K562 (cell line): ENCODE measurements at regions not wholly inside any gene's neighbourhood (a gene's known extent, or its start where the extent isn't known, plus 50 kb on each side); places are given as distances from the start of the nearest gene placed in this dataset.

ENCODE experiments used
- ATAC-seq: fragments of 200-7000 bp; cut with Tn5 transposase; 3 replicates; pipeline ENCODE4 v1.9.1; 2020; ENCODE audit warnings: moderate library complexity
- BruUV-seq: library from RNA; stranded (reverse); fragments of 400-500 nt; replicated peaks from 2 replicates; lab custom pipeline; 2021; lab: Mats Ljungman, UMichigan
- CTCF ChIA-PET: fragments of 300-600 bp; formaldehyde crosslinking; extraction: SDS; loops from one replicate; lab custom pipeline; 2021; ENCODE audit warnings: low intra/inter-chr PET ratio; lab: Yijun Ruan, JAX
- POLR2A ChIA-PET: fragments of 300-600, 350-650 bp; sonication (Branson Sonifier 250); formaldehyde crosslinking; extraction: SDS; loops from one replicate; lab custom pipeline; 2021; ENCODE audit warnings: antibody characterized with exemption, inconsistent platforms; lab: Yijun Ruan, JAX
- DNase-seq, 4 experiments: peaks; one replicate each; pipeline versions ENCODE4 v3.0.0 to v3.0.0-alpha.2; 2011 to 2018; ENCODE audit warnings: low spot score in 3 of 4, mixed read lengths in 3 of 4; ENCODE audit errors: extremely low read depth in 1 of 4
- FAIRE-seq: peaks from 2 replicates; lab custom pipeline; 2011; peaks lifted over from hg19 to GRCh38; lab: Jason Lieb, UNC
- H2AFZ ChIP-seq: 2 replicates; pipeline ENCODE4 v1.6.0; 2011; ENCODE audit warnings: low read depth, low read length, control low read depth, inconsistent platforms
- H3K27ac ChIP-seq: fragments of 200-600 bp; 3 replicates; pipeline ENCODE4 v1.8.0; 2011; ENCODE audit warnings: low read depth, mild to moderate bottlenecking, control low read depth, inconsistent platforms, low read length, moderate library complexity, mixed read lengths; ENCODE audit errors: extremely low read depth
- H3K27me3 ChIP-seq, 2 experiments: fragments of 300-600 bp in 1 of 2; 2 replicates in 1 of 2; 3 replicates in 1 of 2; pipeline versions ENCODE4 v1.6.0 to v1.8.0; 2011; ENCODE audit warnings: inconsistent platforms in 2 of 2, low read length in 2 of 2, mild to moderate bottlenecking in 1 of 2, mixed read lengths in 1 of 2, moderate library complexity in 1 of 2; ENCODE audit not compliant: control insufficient read depth in 2 of 2, insufficient read depth in 2 of 2
- H3K36me3 ChIP-seq: fragments of 300-600 bp; 3 replicates; pipeline ENCODE4 v1.8.0; 2011; ENCODE audit warnings: mild to moderate bottlenecking, low read length, inconsistent platforms; ENCODE audit not compliant: control insufficient read depth, insufficient read depth
- H3K4me1 ChIP-seq, 2 experiments: fragments of 200-600 bp in 1 of 2; replicated peaks in 1 of 2; 2 replicates in 1 of 2; 3 replicates in 1 of 2; pipeline versions ENCODE4 v1.5.1 to v1.8.0; 2011; ENCODE audit warnings: inconsistent platforms in 2 of 2, low read length in 2 of 2, mild to moderate bottlenecking in 1 of 2, mixed read lengths in 1 of 2, moderate library complexity in 1 of 2; ENCODE audit not compliant: control insufficient read depth in 2 of 2, insufficient read depth in 2 of 2
- H3K4me2 ChIP-seq: 2 replicates; pipeline ENCODE4 v1.6.1; 2011; ENCODE audit warnings: low read length, control low read depth, inconsistent platforms, mixed read lengths; ENCODE audit not compliant: insufficient read depth
- H3K4me3 ChIP-seq: fragments of 200-600 bp; sonication (generic), shearing (Covaris generic); 2 replicates; pipeline ENCODE4 v1.5.1; 2016; ENCODE audit warnings: control low read depth, inconsistent platforms
- H3K79me2 ChIP-seq: fragments of 200-600 bp; 3 replicates; pipeline ENCODE4 v1.8.0; 2011; ENCODE audit warnings: low read length, inconsistent platforms; ENCODE audit not compliant: control insufficient read depth, insufficient read depth
- H3K9ac ChIP-seq, 2 experiments: 2 replicates each; pipeline versions ENCODE4 v1.6.0 to v1.6.1; 2011; ENCODE audit warnings: low read depth in 2 of 2, low read length in 2 of 2, control low read depth in 1 of 2, inconsistent platforms in 1 of 2, mild to moderate bottlenecking in 1 of 2, mixed read lengths in 1 of 2; ENCODE audit not compliant: insufficient read depth in 1 of 2
- H3K9me1 ChIP-seq: one replicate; pipeline ENCODE4 v1.6.0; 2011; ENCODE audit warnings: inconsistent platforms, mild to moderate bottlenecking, low read length, moderate library complexity; ENCODE audit not compliant: control insufficient read depth, insufficient read depth
- H3K9me3 ChIP-seq: replicated peaks from 2 replicates; pipeline ENCODE4 v1.5.1; 2011; ENCODE audit warnings: low read depth, low read length, inconsistent platforms; ENCODE audit not compliant: control insufficient read depth, insufficient read depth
- H4K20me1 ChIP-seq: replicated peaks from 2 replicates; pipeline ENCODE4 v1.6.1; 2011; ENCODE audit warnings: low read length, inconsistent platforms, mixed read lengths; ENCODE audit not compliant: control insufficient read depth, insufficient read depth
- BRCA1 ChIP-seq, 2 experiments: fragments of 450-650 bp in 1 of 2; sonication (generic) in 1 of 2; formaldehyde crosslinking in 1 of 2; IDR thresholded peaks; 2 replicates each; pipeline versions ENCODE4 v1.5.0 to v1.6.1; 2017 to 2020; ENCODE audit warnings: mild to moderate bottlenecking in 1 of 2, missing genetic modification reagents in 1 of 2
- CEBPB ChIP-seq: fragments of 450-650 bp; IDR thresholded peaks from 2 replicates; pipeline ENCODE4 v1.6.1; 2016; ENCODE audit warnings: missing genetic modification characterization, missing compliant biosample characterization
- CREBBP ChIP-seq: IDR thresholded peaks from one replicate; pipeline ENCODE4 v1.6.1; 2012; ENCODE audit warnings: low read depth, mild to moderate bottlenecking, control low read depth, inconsistent platforms, low read length
- DPF2 ChIP-seq: fragments of 450-650 bp; IDR thresholded peaks from 2 replicates; pipeline ENCODE4 v1.6.1; 2016
- GATA2 ChIP-seq: sonication (generic); formaldehyde crosslinking; IDR thresholded peaks from 2 replicates; pipeline ENCODE4 v1.4.0; 2020; ENCODE audit warnings: mild to moderate bottlenecking, missing genetic modification reagents
- NFYB ChIP-seq: IDR thresholded peaks from 2 replicates; pipeline ENCODE4 v1.6.1; 2011; ENCODE audit warnings: mild to moderate bottlenecking, moderate library complexity; ENCODE audit not compliant: insufficient read length; ENCODE audit errors: extremely low read depth
- NR2C2 ChIP-seq, 2 experiments: fragments of 200-800 bp in 1 of 2; sonication (Bioruptor generic) in 1 of 2; sonication (generic) in 1 of 2; formaldehyde crosslinking in 1 of 2; IDR thresholded peaks; 2 replicates each; pipeline versions ENCODE4 v1.6.1 to v1.8.0; 2016 to 2022; ENCODE audit warnings: mild to moderate bottlenecking in 1 of 2, missing compliant biosample characterization in 1 of 2, missing genetic modification characterization in 1 of 2, missing genetic modification reagents in 1 of 2
- OTX1 ChIP-seq: fragments of 450-650 bp; formaldehyde crosslinking; IDR thresholded peaks from 2 replicates; pipeline ENCODE4 v1.4.0; 2022; ENCODE audit warnings: mild to moderate bottlenecking
- SLC30A9 ChIP-seq: fragments of 250-450 bp; sonication (Bioruptor Pico); IDR thresholded peaks from 2 replicates; pipeline ENCODE4 v1.8.0; 2022; ENCODE audit warnings: mild to moderate bottlenecking, moderate library complexity
- STAT5B ChIP-seq: fragments of 250-450 bp; sonication (Bioruptor Pico); IDR thresholded peaks from 2 replicates; pipeline ENCODE4 v1.8.0; 2021; ENCODE audit warnings: mild to moderate bottlenecking, inconsistent platforms
- ZBTB8A ChIP-seq: fragments of 450-650 bp; IDR thresholded peaks from 2 replicates; pipeline ENCODE4 v1.6.1; 2018; ENCODE audit warnings: mild to moderate bottlenecking, moderate library complexity; ENCODE audit not compliant: partially characterized antibody
- WGBS: fragments of 100-300 bp; shearing (Covaris generic); methylation state at CpG from one replicate; pipeline ENCODE4 v1.1.6; 2016; ENCODE audit warnings: low coverage, mixed read lengths; ENCODE audit not compliant: insufficient coverage; ENCODE audit errors: missing lambda C conversion rate; 5-methylcytosine and 5-hydroxymethylcytosine counted together
- in situ Hi-C: fragments of 300-500 bp; cut with MboI; formaldehyde crosslinking; loops from 4 replicates; pipeline ENCODE4 v1.15.0; 2018; ENCODE audit warnings: inconsistent platforms, mixed read lengths
- intact Hi-C: fragments of 100-400 bp; cut with micrococcal nuclease; formaldehyde crosslinking; loops from 2 replicates; pipeline ENCODE4 v1.14.2; 2022
- TF ChIP-seq, protein P1 (sequence below): fragments of 450-650 bp; IDR thresholded peaks from one replicate; pipeline ENCODE4 v1.6.1; 2018; ENCODE audit warnings: mild to moderate bottlenecking, moderate library complexity; ENCODE audit not compliant: partially characterized antibody
- TF ChIP-seq, protein P2 (sequence below): IDR thresholded peaks from 2 replicates; pipeline ENCODE4 v1.6.1; 2011; ENCODE audit warnings: borderline replicate concordance, low read depth, mild to moderate bottlenecking, moderate library complexity, low read length; ENCODE audit not compliant: insufficient read depth, poor library complexity, severe bottlenecking
- TF ChIP-seq, protein P3 (sequence below), 2 experiments: IDR thresholded peaks; 2 replicates each; pipeline ENCODE4 v1.6.1; 2012; ENCODE audit warnings: improper control_type of control experiment in 2 of 2, low read depth in 2 of 2, low read length in 2 of 2, borderline replicate concordance in 1 of 2

DNA sequence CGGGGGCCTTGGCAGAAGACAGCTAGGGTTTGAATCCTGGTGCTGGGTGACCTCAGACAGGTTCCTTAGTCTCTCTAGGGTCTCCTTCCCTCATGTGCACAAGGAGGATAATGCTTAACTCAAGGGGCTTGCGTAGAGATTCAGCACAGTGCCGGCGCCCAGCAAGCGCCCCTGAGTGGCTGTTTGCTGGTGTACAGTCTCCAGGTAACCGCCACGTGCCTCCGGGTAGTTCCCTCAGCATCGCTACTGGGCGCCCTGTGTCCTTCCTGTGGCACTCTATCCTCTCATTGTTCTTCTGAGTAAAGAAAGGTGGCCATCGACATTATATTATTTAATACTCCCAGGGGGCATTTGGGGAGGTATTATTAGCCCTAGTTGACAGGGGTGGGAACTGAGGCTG lies 80.9 kb downstream of the NENF start (continued):
- TF ChIP-seq, protein P1, sequence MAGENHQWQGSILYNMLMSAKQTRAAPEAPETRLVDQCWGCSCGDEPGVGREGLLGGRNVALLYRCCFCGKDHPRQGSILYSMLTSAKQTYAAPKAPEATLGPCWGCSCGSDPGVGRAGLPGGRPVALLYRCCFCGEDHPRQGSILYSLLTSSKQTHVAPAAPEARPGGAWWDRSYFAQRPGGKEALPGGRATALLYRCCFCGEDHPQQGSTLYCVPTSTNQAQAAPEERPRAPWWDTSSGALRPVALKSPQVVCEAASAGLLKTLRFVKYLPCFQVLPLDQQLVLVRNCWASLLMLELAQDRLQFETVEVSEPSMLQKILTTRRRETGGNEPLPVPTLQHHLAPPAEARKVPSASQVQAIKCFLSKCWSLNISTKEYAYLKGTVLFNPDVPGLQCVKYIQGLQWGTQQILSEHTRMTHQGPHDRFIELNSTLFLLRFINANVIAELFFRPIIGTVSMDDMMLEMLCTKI: no peak
- TF ChIP-seq ZBTB8A: no peak
- TF ChIP-seq, all 486 proteins: peak for 2

DNA sequence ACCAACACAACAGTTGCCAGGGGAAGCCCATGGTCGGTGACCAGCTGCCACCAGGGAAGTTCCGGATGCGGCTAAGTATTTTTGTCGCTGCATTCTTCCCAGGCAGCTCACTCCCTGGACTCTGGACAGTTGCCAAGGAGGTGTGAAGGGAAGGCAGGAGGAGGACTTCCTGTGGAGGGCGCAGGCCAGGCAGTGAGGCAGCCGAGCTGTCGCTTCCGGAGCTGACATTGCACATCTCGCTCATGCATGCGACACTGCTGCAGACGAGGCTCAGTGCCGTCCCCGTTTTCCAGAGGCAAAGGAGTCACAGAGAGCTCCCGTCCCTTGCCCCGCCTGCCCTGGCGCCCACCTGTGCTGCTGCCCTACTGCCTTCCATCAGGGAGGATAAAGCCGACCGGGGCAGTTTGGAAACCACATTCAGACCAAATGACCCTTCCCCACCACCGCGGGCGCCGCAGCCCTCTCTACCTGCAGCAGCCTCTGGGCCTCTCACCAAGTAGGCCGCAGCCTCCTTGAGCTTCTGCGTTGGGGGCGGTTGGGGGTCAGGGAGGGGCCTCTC lies 81.4 kb downstream of the NENF start:
- Histone ChIP-seq H3K27ac (no peak overlapping the region), H3K4me1 (peaks cover 8 to 9% of the 10 kb centered on the region in 2 experiments; a peak in 3 of 5 replicates), H3K9me1 (no peaks in the 10 kb centered on the region), H3K36me3 (no peaks in the 10 kb centered on the region), H4K20me1 (peaks cover 4% of the 10 kb centered on the region; the same call in 1 of the 2 replicates), H2AFZ (peak overlapping the region; percentile 74), H3K27me3 (peaks cover 48 to 67% of the 10 kb centered on the region in 2 experiments), H3K4me3 (no peak overlapping the region), H3K79me2 (no peaks in the 10 kb centered on the region), H3K4me2 (peak overlapping the region; percentile 49), H3K9ac (0 out of 4 replicates have a peak overlapping the region, but pooled peaks of 1 of the 2 experiments have one; percentile 2), H3K9me3 (no peaks in the 10 kb centered on the region)
- ChIA-PET POLR2A (interaction anchor here (0.9 to 1.2 kb wide), 2 partner anchors 18 to 94 kb away, joined by 3 to 4 read pairs; partner anchors contain the start of gene ATF3), CTCF (no interaction called here)
- DNase-seq (peak; percentile 52 to 77 (median 70)), ATAC-seq (peak; percentile 87), FAIRE-seq (peak; percentile 85)
- in situ Hi-C loops: no loop called here
- intact Hi-C loops: no loop called here
- WGBS: 23% methylated on average over 25 of the region's 25 CpGs
- no TSS peak for BruUV-seq
- TF ChIP-seq, protein P2, sequence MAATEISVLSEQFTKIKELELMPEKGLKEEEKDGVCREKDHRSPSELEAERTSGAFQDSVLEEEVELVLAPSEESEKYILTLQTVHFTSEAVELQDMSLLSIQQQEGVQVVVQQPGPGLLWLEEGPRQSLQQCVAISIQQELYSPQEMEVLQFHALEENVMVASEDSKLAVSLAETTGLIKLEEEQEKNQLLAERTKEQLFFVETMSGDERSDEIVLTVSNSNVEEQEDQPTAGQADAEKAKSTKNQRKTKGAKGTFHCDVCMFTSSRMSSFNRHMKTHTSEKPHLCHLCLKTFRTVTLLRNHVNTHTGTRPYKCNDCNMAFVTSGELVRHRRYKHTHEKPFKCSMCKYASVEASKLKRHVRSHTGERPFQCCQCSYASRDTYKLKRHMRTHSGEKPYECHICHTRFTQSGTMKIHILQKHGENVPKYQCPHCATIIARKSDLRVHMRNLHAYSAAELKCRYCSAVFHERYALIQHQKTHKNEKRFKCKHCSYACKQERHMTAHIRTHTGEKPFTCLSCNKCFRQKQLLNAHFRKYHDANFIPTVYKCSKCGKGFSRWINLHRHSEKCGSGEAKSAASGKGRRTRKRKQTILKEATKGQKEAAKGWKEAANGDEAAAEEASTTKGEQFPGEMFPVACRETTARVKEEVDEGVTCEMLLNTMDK: no peak
- TF ChIP-seq STAT5B (CRISPR knock-in tag): no peak
- TF ChIP-seq SLC30A9: no peak
- no peak for TF ChIP-seq DPF2
- TF ChIP-seq CREBBP: no peak
- TF ChIP-seq GATA2 (CRISPR knock-in tag): no peak
- peak; percentile 58; the same call in 1 of the 2 replicates for TF ChIP-seq NR2C2 (CRISPR knock-in tag; IDR thresholded peaks at IDR 0.05)
- TF ChIP-seq NR2C2 (tag; IDR thresholded peaks at IDR 0.05): peak; percentile 50; the same call in 1 of the 2 replicates
- TF ChIP-seq, protein P3, sequence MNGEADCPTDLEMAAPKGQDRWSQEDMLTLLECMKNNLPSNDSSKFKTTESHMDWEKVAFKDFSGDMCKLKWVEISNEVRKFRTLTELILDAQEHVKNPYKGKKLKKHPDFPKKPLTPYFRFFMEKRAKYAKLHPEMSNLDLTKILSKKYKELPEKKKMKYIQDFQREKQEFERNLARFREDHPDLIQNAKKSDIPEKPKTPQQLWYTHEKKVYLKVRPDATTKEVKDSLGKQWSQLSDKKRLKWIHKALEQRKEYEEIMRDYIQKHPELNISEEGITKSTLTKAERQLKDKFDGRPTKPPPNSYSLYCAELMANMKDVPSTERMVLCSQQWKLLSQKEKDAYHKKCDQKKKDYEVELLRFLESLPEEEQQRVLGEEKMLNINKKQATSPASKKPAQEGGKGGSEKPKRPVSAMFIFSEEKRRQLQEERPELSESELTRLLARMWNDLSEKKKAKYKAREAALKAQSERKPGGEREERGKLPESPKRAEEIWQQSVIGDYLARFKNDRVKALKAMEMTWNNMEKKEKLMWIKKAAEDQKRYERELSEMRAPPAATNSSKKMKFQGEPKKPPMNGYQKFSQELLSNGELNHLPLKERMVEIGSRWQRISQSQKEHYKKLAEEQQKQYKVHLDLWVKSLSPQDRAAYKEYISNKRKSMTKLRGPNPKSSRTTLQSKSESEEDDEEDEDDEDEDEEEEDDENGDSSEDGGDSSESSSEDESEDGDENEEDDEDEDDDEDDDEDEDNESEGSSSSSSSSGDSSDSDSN (IDR thresholded peaks at IDR 0.05; ENCODE audit: borderline replicate concordance in 1 of 2, low read depth in 2 of 2, low read length in 2 of 2): no peak
- no peak for TF ChIP-seq NFYB
- no peak for TF ChIP-seq OTX1 (CRISPR knock-in tag)
- no peak for TF ChIP-seq CEBPB (tag)
- TF ChIP-seq BRCA1 (IDR thresholded peaks at IDR 0.05): no peak
- TF ChIP-seq BRCA1 (CRISPR knock-in tag; IDR thresholded peaks at IDR 0.05): no peak
